Peyer's patch (tissue), 4 donors: ENCODE measurements at regions not wholly inside any gene's neighbourhood (a gene's known extent, or its start where the extent isn't known, plus 50 kb on each side); places are given as distances from the start of the nearest gene placed in this dataset.

Experiments
- CTCF ChIP-seq, 6 experiments: fragments of 450-650 bp in 4 of 6; fragments of 200-600 bp in 2 of 6; sonication (generic) in 1 of 6; IDR thresholded peaks; one replicate each; pipeline ENCODE4 v1.5.1; 2017 to 2019; ENCODE audit warnings: antibody characterized with exemption in 6 of 6, mild to moderate bottlenecking in 3 of 6, moderate library complexity in 1 of 6
- POLR2A ChIP-seq, 2 donors: fragments of 450-650 bp; IDR thresholded peaks; one replicate each; pipeline ENCODE4 v1.5.1; 2017; ENCODE audit warnings: antibody characterized with exemption in 2 of 2, mild to moderate bottlenecking in 2 of 2, moderate library complexity in 2 of 2

GRCh38 chr2:21392649-21393048 lies 268.9 kb downstream of the TDRD15 start:
- no peak for TF ChIP-seq CTCF (IDR thresholded peaks at IDR 0.05)
- TF ChIP-seq POLR2A (IDR thresholded peaks at IDR 0.05) = no peak
